GM18867 (cell line): ENCODE measurements at regions not wholly inside any gene's neighbourhood (a gene's known extent, or its start where the extent isn't known, plus 50 kb on each side); places are given as distances from the start of the nearest gene placed in this dataset.

Experiments
- ATAC-seq: cut with Tn5 transposase; IDR thresholded peaks from one replicate; pipeline ENCODE4 v1.9.1; 2021; ENCODE audit warnings: mild to moderate bottlenecking, moderate library complexity; ENCODE audit not compliant: unreplicated experiment

- no peak for ATAC-seq
Measured at GRCh38 chr9:115913696-115914095, 239.9 kb upstream of the PAPPA start.

GRCh38 chr9:115914291-115914690 is 239.3 kb upstream of the PAPPA start:
- no peak for ATAC-seq

- ATAC-seq, result no peak
Measured at GRCh38 chr9:115921301-115921700, 232.3 kb upstream of the PAPPA start.

DNA sequence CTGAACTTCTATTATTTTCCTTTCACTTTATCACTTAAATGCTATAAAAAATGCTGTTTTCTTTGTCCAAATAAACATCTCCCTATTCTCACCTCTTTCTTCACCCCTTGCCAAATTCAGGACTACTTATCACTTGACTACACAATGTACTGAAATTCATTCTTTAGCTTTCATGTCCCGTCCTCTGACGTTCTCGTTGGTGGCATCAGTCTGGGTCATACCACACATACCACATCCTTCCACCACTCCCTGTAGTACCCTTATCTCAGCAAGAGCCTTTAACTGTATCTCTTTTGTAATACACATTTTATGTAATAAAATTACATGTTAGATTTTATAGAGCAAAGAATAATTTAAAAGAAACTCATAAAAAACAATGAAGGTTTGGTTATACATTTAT is 231.1 kb upstream of the PAPPA start:
- ATAC-seq, result no peak

GRCh38 chr9:115923410-115923809 is 230.2 kb upstream of the PAPPA start:
- ATAC-seq, result no peak

DNA sequence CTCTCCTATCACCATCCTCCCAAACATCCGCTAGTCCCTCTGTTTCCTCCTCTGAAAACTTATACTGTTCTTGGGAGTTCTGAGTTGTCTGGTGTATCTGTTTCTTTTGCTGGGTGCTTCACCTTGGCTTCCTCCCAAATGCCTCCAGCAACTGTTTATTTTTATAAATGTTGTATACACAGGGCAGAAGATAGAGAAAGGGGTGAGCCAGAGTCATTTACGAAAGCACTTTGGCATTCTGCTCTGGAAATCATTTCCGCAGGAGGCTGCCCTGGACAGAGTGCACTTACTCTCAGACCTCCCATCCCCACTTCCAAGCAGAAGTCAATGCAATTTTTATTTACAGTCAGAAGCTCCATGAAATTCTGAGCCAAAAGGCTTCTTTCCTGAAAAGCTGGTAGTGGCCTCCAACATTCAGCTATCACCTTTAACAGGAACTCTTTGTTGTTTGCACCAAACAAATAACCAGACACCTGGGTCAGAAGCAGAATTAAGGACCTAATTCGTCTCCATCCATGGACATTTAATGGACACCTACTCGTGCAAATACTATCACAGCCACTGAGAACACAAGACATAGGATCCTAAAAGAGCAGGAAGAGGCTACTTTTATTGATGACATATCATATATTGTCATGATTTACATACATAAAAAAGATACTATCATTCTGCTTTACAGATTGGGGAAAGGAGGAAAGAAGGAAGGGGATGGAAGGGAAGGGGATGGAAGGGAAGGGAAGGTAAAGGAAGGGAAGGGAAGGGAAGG is 229.5 kb upstream of the PAPPA start:
- ATAC-seq, result no peak

GRCh38 chr9:115924669-115924987 is 229.0 kb upstream of the PAPPA start:
- ATAC-seq, result no peak

DNA sequence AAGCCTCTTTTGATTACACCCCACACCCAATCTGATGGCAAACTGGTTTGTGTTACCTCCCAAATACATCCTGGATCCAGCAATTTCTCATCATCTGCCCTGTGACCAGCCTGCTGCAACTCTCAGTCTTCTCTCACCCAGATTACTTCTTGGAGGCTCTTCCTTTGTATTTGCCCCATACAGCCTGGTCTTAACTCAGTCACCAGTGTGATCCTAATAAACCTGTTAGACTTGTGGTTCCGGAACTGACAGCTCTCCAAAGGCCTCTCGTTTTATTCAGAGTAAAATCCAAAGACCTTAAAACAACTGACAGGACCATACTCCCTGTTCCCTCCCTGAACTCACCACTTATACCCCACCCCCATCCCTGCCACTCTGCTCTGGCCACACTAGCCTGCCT is 228.2 kb upstream of the PAPPA start:
- no peak for ATAC-seq

DNA sequence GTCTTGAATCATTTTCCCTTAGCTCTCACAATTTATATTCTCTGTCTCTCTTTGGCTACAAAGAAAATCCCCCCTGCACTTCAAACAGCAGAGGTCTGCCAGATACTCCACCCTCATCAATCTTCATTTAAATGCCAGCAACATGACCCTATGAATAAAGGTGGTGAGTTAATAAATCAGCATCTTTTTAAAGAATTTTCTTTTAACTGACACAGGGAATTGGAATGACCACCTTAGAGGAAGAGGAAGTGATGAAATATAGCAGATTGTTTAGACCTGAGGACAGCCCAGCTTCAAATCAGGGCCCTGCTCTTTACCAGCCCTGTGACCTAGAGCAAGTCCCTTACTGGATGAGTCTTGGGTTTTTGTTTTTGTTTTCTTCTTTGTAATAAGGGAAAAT is 223.1 kb upstream of the PAPPA start:
- no peak for ATAC-seq

DNA sequence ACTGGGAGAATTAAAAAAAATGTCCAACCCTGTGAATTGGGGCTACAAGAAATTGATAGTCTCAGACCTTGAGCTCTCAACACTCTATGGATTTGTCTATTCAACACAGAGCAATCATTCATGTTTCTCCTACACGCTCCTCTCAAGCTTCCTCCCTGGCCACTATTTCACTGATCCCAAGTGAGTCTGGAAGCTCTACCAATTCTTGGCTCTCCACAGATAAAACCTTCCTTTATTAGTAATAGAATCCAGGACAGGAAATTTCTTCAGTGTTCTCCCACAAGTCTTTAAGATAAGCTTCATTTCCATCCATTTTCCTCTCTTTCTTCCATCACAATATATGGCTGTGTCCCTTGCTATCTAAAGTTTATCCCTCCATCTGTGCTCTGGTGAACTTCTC is 215.1 kb upstream of the PAPPA start:
- ATAC-seq, result no peak

DNA sequence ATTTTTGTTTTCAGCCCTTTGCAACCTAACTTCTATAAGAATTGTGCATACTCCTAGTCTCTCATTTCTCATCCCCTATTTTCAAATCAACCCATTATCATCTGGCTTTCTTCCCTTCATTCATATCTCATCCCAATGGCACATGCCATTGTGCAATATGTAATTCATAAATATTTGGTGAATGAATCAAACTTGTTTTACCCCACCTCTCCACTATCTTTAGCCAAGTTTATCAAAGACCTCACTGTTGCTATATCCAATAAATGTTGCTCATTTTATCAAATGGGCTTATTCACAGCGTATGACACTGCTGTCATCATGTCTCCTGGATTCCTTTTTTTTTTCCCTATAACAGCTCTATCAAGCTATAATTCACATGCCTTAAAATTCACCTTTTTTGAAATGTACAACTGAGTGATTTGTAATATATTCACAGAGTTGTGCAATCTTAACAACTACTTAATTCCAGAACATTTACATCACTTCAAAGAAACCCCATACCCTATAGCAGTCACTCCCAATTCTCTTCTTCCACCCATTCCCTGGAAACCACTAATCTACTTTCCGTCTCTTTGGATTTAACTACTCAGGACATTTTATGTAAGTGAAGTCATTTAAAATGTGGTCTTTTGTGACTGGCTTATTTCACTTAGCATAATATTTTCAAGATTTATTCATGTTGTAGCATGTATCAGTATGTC is 214.4 kb upstream of the PAPPA start:
- ATAC-seq, result no peak

- no peak for ATAC-seq
Measured at GRCh38 chr9:115941561-115942315, 211.9 kb upstream of the PAPPA start.

GRCh38 chr9:115943431-115944165 is 210.0 kb upstream of the PAPPA start:
- no peak for ATAC-seq

- ATAC-seq, result no peak
Measured at GRCh38 chr9:115944166-115944948, 209.2 kb upstream of the PAPPA start.

DNA sequence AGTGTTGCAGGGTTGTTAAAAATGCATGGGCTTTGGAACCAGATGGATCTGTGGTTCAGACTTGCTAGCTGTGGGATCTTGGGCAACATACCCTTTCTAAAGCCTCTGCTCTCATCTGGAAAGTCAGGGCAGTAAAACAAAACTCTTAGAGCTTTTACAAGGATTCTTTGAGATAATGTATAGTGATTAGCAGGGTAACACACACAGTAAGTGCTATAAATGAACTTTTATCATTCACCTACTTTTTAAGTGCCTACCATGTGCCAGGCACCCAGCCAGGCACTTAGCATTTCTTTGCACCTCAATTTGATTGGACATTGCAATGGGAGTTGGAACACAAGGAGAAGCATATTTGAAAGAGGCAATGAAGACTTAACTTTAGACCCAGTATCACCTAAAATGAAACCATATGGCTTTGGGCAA is 208.6 kb upstream of the PAPPA start:
- ATAC-seq, result no peak

GRCh38 chr9:115946530-115946929 is 207.1 kb upstream of the PAPPA start:
- no peak for ATAC-seq

- ATAC-seq, result no peak
Measured at GRCh38 chr9:115951977-115952376, 201.6 kb upstream of the PAPPA start.

DNA sequence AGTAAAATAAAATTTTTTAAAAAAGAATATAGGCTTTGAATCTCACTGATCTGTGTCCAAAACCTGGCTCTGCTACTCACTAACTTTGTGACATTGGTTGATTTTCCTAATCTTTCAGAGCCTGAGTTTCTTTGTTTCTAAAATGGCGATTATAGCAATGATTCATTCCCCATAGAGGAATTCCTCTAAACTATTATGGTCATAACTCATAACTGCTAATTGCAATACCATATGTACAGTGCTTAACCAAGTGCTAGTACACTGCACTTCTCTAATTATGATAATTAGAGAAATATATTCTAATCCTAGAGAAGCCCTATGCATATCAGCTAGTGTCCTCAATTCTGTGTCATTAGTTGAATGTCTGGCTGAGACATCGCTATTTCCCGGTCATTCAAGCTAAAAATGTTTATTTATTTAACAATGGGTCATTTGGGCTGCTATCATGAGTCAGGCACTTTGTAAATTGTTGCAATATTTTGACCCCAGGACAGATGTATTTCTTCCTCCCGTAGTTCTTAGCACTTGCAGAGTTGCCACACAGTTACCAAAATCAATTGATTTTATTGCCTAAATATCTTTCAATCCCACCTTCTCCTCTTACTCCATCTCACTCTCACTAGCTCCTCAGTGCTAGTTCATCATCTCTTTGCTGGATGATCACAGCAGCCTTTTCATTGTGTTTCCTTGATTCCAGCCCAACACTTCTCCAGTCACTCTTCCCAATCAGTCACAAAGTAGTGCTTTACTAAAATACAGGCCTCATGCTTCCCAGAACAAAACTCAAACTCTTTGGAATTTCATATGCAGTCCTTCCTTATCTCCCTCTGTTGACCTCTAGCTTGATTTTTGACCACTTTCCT is 200.9 kb upstream of the PAPPA start:
- ATAC-seq, result no peak

GRCh38 chr9:115956371-115956770 is 197.2 kb upstream of the PAPPA start:
- ATAC-seq, result no peak

DNA sequence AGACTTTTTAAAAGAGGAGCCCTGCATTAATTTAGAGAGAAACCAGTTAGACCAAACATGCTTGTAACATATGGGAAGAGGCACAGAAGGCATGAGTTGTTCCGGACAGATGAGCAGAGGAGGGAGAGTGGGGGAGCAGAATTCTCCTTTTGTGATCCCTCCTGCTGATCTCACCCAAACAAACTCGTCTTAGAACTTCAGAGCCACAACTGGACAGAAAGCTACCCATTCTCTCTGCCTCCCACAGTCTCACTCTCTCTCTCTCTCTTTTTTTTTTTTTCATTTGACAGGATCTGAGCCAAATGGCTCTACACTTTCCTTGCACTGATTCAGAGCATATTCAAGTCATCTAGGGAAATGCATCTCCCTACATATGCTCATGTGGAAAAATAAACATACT is 196.0 kb upstream of the PAPPA start:
- ATAC-seq, result no peak
